IMR-90 (cell line): ENCODE measurements at regions not wholly inside any gene's neighbourhood (a gene's known extent, or its start where the extent isn't known, plus 50 kb on each side); places are given as distances from the start of the nearest gene placed in this dataset.

Source experiments
- CHD1 ChIP-seq: IDR thresholded peaks from 2 replicates; pipeline ENCODE4 v1.6.1; 2012; ENCODE audit warnings: low read depth, low read length, improper control_type of control experiment
- CTCF ChIP-seq: conservative IDR thresholded peaks from 2 replicates; pipeline ENCODE4 v1.5.1; 2012; ENCODE audit warnings: mild to moderate bottlenecking, low read depth, low read length, improper control_type of control experiment
- MAFK ChIP-seq: IDR thresholded peaks from 2 replicates; pipeline ENCODE4 v1.6.1; 2012; ENCODE audit warnings: low read depth, low read length, improper control_type of control experiment
- POLR2A ChIP-seq: IDR thresholded peaks from 2 replicates; pipeline ENCODE4 v1.6.1; 2012; ENCODE audit warnings: mild to moderate bottlenecking, low read depth, low read length
- RAD21 ChIP-seq: IDR thresholded peaks from 2 replicates; pipeline ENCODE4 v1.6.1; 2012; ENCODE audit warnings: low read length, improper control_type of control experiment
- RFX5 ChIP-seq: IDR thresholded peaks from 2 replicates; pipeline ENCODE4 v1.8.0; 2012; ENCODE audit warnings: low read depth, mild to moderate bottlenecking, low read length, moderate library complexity
- SMC3 ChIP-seq: fragments of 150-350 bp; IDR thresholded peaks from 2 replicates; pipeline ENCODE4 v1.6.1; 2016; ENCODE audit warnings: low read depth, mild to moderate bottlenecking, antibody characterized with exemption, low read length, moderate library complexity
- USF2 ChIP-seq: fragments of 150-350 bp; IDR thresholded peaks from 2 replicates; pipeline ENCODE4 v1.6.1; 2017; ENCODE audit warnings: mild to moderate bottlenecking, antibody characterized with exemption, low read length, low read depth

- TF ChIP-seq CTCF (no peak), SMC3 (no peak), MAFK (no peak), RAD21 (no peak), POLR2A (no peak), RFX5 (no peak), USF2 (no peak), CHD1 (no peak)
Measured at GRCh38 chr16:72300892-72301291, 128.9 kb upstream of the PMFBP1 start.
